ENCODE measurements at regions not wholly inside any gene's neighbourhood (a gene's known extent, or its start where the extent isn't known, plus 50 kb on each side); places are given as distances from the start of the nearest gene placed in this dataset.

GRCh38 chr11:112864672-112865071 is 96.5 kb upstream of the NCAM1 start:
- no peaks in the 10 kb centered on the region for H3K4me1 ChIP-seq
- DNase-seq = no peak
- H3K27ac ChIP-seq = no peak overlapping the region
- H3K4me3 ChIP-seq = no peak overlapping the region
- H3K27me3 ChIP-seq = no peaks in the 10 kb centered on the region
- WGBS, 2 donors (ENCODE audit: low coverage in 1 of 2) = 91% methylated on average over 9 of the region's 9 CpGs; no CpG with 5 or more reads in 1 of the 2 donors
- H3K36me3 ChIP-seq = no peaks in the 10 kb centered on the region
- in situ Hi-C loops (cut with MboI; ENCODE audit: low pct_ligation_motif_present in 1 of 4, low pct_unique_long_range_greater_than_20kb in 1 of 4, low sequenced_read_pairs in 3 of 4) (no loop called here), intact Hi-C loops (cut with DNase I; ENCODE audit: low total_unique reads) (no loop called here)
- TF ChIP-seq POLR2A (IDR thresholded peaks at IDR 0.05) (no peak), CTCF (IDR thresholded peaks at IDR 0.05) (no peak)
- H3K9me3 ChIP-seq = peaks cover 9% of the 10 kb centered on the region in 2 donors

GRCh38 chr11:112871909-112872500 is 89.2 kb upstream of the NCAM1 start:
- no peaks in the 10 kb centered on the region for H3K27me3 ChIP-seq
- DNase-seq = no peak
- WGBS, 2 donors (ENCODE audit: low coverage in 1 of 2) = 20 to 49% methylated on average over 1 to 7 of the region's 7 CpGs
- TF ChIP-seq CTCF (IDR thresholded peaks at IDR 0.05) = no peak
- H3K36me3 ChIP-seq = no peaks in the 10 kb centered on the region
- H3K9me3 ChIP-seq = no peaks in the 10 kb centered on the region
- no peaks in the 10 kb centered on the region for H3K4me1 ChIP-seq
- in situ Hi-C loops (cut with MboI; ENCODE audit: low pct_ligation_motif_present in 1 of 4, low pct_unique_long_range_greater_than_20kb in 1 of 4, low sequenced_read_pairs in 3 of 4) = no loop called here
- no peak overlapping the region for H3K27ac ChIP-seq
- intact Hi-C loops (cut with DNase I; ENCODE audit: low total_unique reads) = no loop called here
- no peak overlapping the region for H3K4me3 ChIP-seq

- H3K36me3 ChIP-seq = no peaks in the 10 kb centered on the region
- intact Hi-C loops (cut with DNase I; ENCODE audit: low total_unique reads) = no loop called here
- H3K27me3 ChIP-seq = no peaks in the 10 kb centered on the region
- H3K9me3 ChIP-seq = no peaks in the 10 kb centered on the region
- H3K4me1 ChIP-seq = no peaks in the 10 kb centered on the region
- TF ChIP-seq CTCF (IDR thresholded peaks at IDR 0.05) (no peak), EP300 (IDR thresholded peaks at IDR 0.05; ENCODE audit: low read depth) (no peak), POLR2AphosphoS5 (IDR thresholded peaks at IDR 0.05) (no peak)
- in situ Hi-C loops (cut with MboI; ENCODE audit: low pct_ligation_motif_present in 1 of 4, low pct_unique_long_range_greater_than_20kb in 1 of 4, low sequenced_read_pairs in 3 of 4) = no loop called here
- H3K4me3 ChIP-seq = no peak overlapping the region
- DNase-seq = no peak
- no peak overlapping the region for H3K27ac ChIP-seq
- WGBS, 2 donors (ENCODE audit: low coverage in 1 of 2) = 63% methylated on average over 3 of the region's 3 CpGs; no CpG with 5 or more reads in 1 of the 2 donors
Observed at GRCh38 chr11:112874980-112875379, 86.2 kb upstream of the NCAM1 start.

GRCh38 chr11:112877581-112877980 is 83.6 kb upstream of the NCAM1 start:
- WGBS, 2 donors (ENCODE audit: low coverage in 1 of 2) = 64 to 65% methylated on average over 5 to 11 of the region's 11 CpGs
- in situ Hi-C loops (cut with MboI; ENCODE audit: low pct_ligation_motif_present in 1 of 4, low pct_unique_long_range_greater_than_20kb in 1 of 4, low sequenced_read_pairs in 3 of 4) (no loop called here), intact Hi-C loops (cut with DNase I; ENCODE audit: low total_unique reads) (no loop called here)

More at GRCh38 chr11:112877581-112877980, 83.6 kb upstream of the NCAM1 start:
- no peak overlapping the region for H3K4me3 ChIP-seq
- no peak overlapping the region for H3K27ac ChIP-seq
- DNase-seq = no peak
- H3K4me1 ChIP-seq = no peaks in the 10 kb centered on the region
- no peaks in the 10 kb centered on the region for H3K36me3 ChIP-seq
- H3K27me3 ChIP-seq = no peaks in the 10 kb centered on the region
- H3K9me3 ChIP-seq = no peaks in the 10 kb centered on the region
- no peak for TF ChIP-seq EP300 (IDR thresholded peaks at IDR 0.05; ENCODE audit: low read depth)
- no peak for TF ChIP-seq POLR2AphosphoS5 (IDR thresholded peaks at IDR 0.05)
- no peak for TF ChIP-seq CTCF (IDR thresholded peaks at IDR 0.05)
- TF ChIP-seq POLR2A (IDR thresholded peaks at IDR 0.05) = no peak

Measured in transverse colon (tissue), 4 donors.